ENCODE measurements at regions not wholly inside any gene's neighbourhood (a gene's known extent, or its start where the extent isn't known, plus 50 kb on each side); places are given as distances from the start of the nearest gene placed in this dataset.

GRCh38 chr2:147027436-147027835 is 817.4 kb upstream of the ACVR2A start:
- DNase-seq (ENCODE audit: low spot score in 2 of 2, unreplicated experiment in 2 of 2): no peak
- no peak for TF ChIP-seq CTCF (IDR thresholded peaks at IDR 0.05; ENCODE audit: unreplicated experiment)
- H3K4me1 Mint-ChIP-seq: peaks cover 26% of the 10 kb centered on the region
- H3K27ac Mint-ChIP-seq: no peak overlapping the region
- H3K4me3 Mint-ChIP-seq: no peak overlapping the region
- H3K27me3 Mint-ChIP-seq (ENCODE audit: low read depth): no peaks in the 10 kb centered on the region
- H3K9me3 Mint-ChIP-seq: peaks cover 11% of the 10 kb centered on the region
- peaks cover 4% of the 10 kb centered on the region for H3K36me3 Mint-ChIP-seq

GRCh38 chr2:147026664-147027295 is 818.0 kb upstream of the ACVR2A start:
- DNase-seq (ENCODE audit: low spot score in 2 of 2, unreplicated experiment in 2 of 2): no peak
- H3K4me1 Mint-ChIP-seq: peaks cover 19% of the 10 kb centered on the region
- no peak for TF ChIP-seq CTCF (IDR thresholded peaks at IDR 0.05; ENCODE audit: unreplicated experiment)
- H3K27ac Mint-ChIP-seq: no peak overlapping the region
- no peak overlapping the region for H3K4me3 Mint-ChIP-seq
- H3K27me3 Mint-ChIP-seq (ENCODE audit: low read depth): no peaks in the 10 kb centered on the region
- H3K9me3 Mint-ChIP-seq: peaks cover 15% of the 10 kb centered on the region
- H3K36me3 Mint-ChIP-seq: peaks cover 7% of the 10 kb centered on the region

DNA sequence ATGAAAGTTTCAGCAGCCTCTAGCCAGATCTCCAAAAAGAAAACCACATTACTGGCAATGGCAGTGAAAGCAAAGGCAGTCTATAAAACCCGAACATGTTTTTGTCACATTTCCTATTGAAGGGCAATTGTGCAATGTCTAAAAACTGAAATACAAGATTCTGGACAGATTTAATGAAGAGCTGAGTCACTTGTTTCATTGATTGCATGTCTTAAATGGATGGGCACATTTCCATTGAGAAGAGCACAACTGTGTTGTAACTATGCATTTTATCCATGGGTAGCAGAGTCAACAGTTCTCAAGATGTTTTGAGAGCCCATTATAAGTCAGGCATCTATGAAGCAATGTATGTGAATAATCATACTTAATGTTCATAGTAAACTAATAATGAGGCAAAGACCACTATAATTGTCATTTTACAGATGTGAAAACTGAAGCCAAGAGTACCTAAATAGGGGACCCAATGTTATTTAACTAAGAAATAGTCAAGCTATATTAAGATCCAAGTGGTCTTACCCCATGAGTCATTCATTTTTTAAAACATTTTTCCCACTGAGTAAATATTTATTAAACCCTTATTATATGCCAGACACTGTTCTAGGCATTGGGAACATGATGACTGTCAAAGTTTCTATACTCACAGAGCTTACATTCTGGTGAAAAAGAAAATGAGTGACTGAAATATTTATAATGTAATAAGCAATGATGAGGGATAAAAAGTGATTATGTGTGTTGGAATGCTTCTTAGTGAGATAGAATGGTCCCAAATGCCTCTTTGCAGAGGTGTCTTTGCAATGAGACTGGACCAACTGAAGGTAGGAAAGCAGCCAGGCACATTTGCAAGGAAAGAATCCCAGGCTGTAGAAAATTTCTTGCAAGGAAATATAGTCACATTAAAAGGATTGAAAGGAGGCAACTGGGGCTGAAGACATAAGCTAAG is 818.9 kb upstream of the ACVR2A start:
- Mint-ChIP-seq H3K4me1 (peaks cover 10% of the 10 kb centered on the region), H3K36me3 (peaks cover 7% of the 10 kb centered on the region), H3K9me3 (peaks cover 15% of the 10 kb centered on the region), H3K4me3 (no peak overlapping the region), H3K27ac (no peak overlapping the region), H3K27me3 (ENCODE audit: low read depth) (no peaks in the 10 kb centered on the region)
- DNase-seq (ENCODE audit: low spot score in 2 of 2, unreplicated experiment in 2 of 2): no peak
- TF ChIP-seq CTCF (IDR thresholded peaks at IDR 0.05; ENCODE audit: unreplicated experiment): no peak

DNA sequence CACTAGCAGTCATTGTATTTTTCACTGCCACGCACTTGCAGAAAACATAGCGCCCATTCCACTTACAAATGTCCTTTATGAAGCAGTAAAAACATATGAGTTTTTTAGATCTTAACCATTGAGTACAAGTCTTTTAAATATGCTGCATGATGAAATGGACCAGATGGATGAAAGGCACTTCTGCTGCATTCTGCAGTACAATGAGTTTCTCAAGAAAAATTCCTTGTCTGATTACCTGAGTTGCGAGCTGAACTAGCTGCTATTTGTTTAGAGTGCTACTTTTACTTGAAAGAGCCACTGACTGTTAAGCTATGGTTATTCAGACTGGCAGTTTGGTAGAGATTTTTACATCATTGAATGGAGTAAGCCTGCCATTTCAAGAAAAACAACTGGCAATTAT is 825.5 kb upstream of the ACVR2A start:
- TF ChIP-seq CTCF (IDR thresholded peaks at IDR 0.05; ENCODE audit: unreplicated experiment): no peak
- Mint-ChIP-seq H3K4me1 (no peaks in the 10 kb centered on the region), H3K4me3 (no peak overlapping the region), H3K27me3 (ENCODE audit: low read depth) (no peaks in the 10 kb centered on the region), H3K36me3 (peaks cover 7% of the 10 kb centered on the region), H3K27ac (no peak overlapping the region), H3K9me3 (peaks cover 9% of the 10 kb centered on the region)
- no peak for DNase-seq (ENCODE audit: low spot score in 2 of 2, unreplicated experiment in 2 of 2)

- TF ChIP-seq CTCF (IDR thresholded peaks at IDR 0.05; ENCODE audit: unreplicated experiment): no peak
- no peak for DNase-seq (ENCODE audit: low spot score in 2 of 2, unreplicated experiment in 2 of 2)
- Mint-ChIP-seq H3K4me1 (no peaks in the 10 kb centered on the region), H3K36me3 (peaks cover 7% of the 10 kb centered on the region), H3K4me3 (no peak overlapping the region), H3K27ac (no peak overlapping the region), H3K9me3 (peaks cover 9% of the 10 kb centered on the region), H3K27me3 (ENCODE audit: low read depth) (no peaks in the 10 kb centered on the region)
Measured at GRCh38 chr2:147017951-147018645, 826.7 kb upstream of the ACVR2A start.

Measured in mesothelial cell of epicardium (in vitro differentiated cells).